ENCODE measurements at regions not wholly inside any gene's neighbourhood (a gene's known extent, or its start where the extent isn't known, plus 50 kb on each side); places are given as distances from the start of the nearest gene placed in this dataset.
"Not testable (repeated sequence)": the region's sequence is repeated elsewhere in the genome, so short reads cannot be mapped to it uniquely, and the experiment has no call there.

DNA sequence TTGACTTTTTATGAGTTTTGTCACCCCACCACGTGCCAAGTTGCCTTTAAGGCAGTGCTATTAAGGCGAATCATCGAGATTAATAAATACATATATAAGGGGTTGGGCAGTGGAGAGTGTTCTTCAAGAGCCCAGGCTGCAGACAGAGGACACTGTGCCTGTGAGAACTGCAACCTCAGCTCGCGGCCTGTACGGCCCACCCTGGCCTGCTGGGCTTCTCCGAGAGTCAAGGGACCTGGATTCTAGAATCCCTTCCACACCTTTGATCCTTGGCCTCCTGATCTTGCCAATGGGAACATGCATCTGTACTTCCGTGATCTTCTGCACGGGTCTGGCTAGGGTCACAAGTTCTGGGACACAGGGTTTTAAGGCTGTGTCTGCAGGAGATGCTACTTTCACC lies 54.5 kb downstream of the IRX5 start:
- no peak for ATAC-seq
- no peak for DNase-seq

DNA sequence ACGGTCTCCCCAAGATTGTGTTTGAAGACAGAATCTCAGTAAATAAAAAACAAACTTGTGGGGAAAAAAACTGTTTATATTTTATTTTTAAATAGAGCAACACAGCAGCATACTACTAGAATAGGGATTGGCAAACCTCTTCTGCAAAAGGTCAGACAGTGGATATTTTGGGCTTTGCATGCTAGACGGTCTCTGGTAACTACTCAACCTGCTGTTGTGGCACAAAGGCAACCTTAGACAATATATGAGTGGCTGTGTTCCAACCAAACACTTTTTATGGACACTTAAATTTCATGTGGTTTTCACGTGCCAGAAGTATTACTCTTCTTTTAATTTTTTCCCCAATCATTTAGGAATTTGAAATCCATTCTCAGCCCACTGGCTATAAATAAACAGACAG lies 55.0 kb downstream of the IRX5 start:
- DNase-seq = no peak
- ATAC-seq = no peak

DNA sequence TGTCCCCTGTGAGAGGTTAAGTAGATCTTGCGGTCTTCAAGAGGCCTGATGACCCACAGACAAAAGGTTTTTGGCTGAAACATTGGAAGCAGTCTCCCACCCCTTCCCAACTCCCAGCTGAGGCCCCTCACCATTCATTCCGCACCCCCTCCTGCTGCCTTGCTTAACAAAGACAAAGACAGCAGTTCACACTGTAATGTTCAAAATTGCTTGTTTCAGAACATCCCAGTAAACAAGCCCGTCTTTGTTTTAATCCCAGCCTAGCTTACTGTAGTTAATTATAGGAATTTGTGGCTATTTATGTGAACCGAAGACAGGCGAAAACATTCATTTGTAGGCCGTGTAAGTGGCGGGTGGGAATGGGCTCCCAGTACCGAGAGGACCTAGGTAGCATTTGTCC lies 55.7 kb downstream of the IRX5 start:
- ATAC-seq (no peak), DNase-seq (no peak)

DNA sequence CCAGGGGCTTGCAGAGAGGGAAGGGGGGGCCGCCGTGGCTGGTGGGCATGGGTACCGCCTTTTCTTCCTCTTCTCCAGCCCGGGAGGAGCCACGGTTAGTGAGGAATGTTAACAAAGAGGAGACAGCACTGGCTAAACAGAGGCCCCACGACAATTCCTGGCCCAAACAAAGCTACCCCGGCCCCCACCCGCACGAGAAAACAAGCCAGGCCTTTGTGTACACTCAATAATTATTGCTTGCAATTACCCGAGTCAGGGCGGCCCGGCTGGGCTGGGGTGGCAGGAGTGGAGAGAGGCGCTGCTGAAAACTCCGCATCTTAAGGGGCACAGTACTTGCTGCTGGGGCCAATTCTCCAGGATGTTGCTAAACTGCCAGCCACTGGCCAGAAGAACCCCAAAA lies 56.4 kb downstream of the IRX5 start:
- ATAC-seq (no peak), DNase-seq (no peak)

DNA sequence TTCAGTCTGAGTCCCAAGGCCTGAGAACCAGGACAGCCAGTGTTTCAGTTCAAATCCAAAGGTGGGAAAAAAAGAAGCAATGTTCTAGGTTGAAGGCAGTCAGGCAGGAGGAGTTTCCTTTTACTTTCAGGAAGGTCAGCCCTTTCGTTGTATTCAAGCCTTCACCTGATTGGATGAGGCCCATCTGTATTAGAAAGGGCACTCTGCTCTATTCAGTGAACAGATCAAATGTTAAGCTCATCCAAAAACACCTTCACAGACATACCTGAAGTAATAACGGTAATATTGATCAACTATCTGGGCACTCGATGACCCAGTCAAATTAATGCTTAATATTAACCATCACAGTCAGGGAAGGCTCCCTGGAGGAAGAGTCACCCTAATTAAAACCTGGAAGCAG lies 60.9 kb downstream of the IRX5 start:
- no peak for DNase-seq

DNA sequence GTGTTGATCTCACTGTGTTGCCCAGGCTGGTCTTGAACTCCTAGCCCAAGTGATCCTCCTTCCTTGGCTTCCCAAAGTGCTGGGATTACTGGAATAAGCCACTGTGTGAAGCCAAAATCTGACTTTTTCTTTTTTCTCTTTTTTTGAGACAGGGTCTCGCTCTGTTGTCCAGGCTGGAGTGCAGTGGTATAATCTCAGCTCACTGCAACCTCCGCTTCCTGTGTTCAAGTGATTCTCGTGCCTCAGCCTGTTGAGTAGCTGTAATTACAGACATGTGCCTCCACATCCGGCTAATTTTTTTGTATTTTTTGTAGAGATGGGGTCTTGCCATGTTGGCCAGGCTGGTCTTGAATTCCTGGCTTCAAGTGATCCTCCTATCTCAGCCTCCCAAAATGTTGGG lies 61.3 kb downstream of the IRX5 start:
- DNase-seq, ATAC-seq: not testable (repeated sequence)

More for the DNA sequence above, 60.9 kb downstream of the IRX5 start:
- no peak for ATAC-seq

DNA sequence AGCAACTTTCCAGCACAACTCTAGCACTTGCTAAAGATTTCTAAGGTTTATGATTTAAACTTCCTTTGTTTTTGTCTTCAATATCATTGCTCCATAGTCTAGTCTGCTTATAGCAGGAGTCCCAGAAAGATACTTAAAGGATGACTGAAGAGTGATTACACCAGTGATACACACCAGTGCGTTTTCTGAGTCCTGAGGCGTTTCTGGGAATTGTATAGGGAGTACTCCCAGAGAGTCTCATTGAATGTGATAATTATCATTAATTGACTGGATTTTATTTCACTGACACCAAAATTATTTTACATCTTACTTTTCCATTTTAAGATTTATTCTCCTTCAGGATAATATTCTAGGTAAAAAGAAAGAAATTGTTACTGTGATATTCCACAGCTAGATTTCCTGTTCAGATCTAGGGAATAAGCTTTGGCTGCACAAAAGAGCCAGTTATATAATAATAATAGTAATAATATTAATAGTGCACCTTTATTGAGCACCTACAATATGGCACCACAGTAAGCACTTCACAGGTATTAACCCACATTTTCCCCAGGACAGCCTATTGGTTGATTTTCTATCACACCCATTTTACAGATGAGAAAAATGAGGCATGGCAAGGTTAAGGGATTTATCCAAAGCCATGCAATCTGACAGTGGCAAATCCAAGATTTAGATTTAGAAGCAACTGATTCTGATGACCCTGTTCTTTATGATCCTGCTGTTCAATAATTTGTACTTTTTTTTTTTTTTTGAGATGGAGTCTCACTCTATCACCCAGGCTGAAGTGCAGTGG lies 62.6 kb downstream of the IRX5 start:
- DNase-seq (no peak), ATAC-seq (no peak)

DNA sequence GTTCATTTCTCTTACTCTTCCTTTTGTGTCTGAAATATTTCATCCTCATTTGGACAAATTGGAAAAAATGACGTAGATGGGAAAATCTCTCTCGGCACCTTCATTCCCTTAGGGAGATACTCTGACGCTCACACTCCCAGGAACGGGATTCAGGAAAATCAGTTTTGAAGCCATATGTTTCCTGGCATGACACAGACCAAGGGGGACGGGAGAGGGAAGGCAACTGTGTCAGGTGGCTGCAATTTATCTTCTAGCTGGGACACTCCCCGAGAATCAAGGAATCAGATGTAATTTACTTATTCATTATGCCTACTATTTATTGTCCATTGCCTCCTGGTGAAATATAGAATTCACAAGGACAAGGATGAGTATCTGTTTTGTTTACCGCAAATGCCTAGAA lies 65.5 kb downstream of the IRX5 start:
- ATAC-seq (no peak), DNase-seq (no peak)

DNA sequence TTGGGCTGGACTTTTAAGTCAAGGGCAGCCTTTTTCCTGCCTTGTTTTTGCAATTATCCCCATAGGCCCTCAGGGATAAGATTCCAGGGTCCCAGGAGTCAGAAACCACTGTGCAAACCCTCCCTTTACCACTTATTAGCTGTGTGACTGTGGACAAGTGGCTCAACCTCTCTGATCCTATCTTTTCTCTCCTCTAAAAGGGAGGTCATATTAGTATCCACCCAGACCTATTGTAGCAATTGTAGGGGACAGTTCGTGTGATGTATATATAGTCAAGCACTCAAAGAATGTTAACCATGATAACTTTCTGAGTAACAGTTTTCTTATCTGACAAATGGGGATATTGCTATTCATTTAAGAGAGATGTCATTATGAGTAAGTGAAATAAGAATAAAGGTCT lies 68.2 kb downstream of the IRX5 start:
- ATAC-seq = no peak
- DNase-seq = no peak

DNA sequence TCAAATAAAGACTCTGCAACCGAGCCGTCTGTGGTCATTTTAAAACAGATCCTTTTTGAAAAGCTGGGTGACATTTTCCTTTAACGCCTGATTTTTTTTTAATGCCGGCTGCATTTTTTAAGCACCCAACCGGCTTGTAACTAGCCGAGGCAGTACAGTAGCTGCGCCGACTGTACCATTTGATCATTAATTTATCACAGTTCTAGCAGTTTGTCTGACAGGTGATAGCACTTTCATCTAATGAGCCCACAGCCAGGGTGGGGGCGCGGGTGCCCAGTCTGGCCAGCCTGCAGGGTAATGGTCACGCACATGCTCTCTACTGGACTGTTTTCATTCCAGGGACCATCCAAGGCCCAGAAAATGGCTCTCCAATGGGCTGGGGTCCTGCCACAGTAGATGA lies 68.8 kb downstream of the IRX5 start:
- DNase-seq = no peak
- ATAC-seq = no peak

DNA sequence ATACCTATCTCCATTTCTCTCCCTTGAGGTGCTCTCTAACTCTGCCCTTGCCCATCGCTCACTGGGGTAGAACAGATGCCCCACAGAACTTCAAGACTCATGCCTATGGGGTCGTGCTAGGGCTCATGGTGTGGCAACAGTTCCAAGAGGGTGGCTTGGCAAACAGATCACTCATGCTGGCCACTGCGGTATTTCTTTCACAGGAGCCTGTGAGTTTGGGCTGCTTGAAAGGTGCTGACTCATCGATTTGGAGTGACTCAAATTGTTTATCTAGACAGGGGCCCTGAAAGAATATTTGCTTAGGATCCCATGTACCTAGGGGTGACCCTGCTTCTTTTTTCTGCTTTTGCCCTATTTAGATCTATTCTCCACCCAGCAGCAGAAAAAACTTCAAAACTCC lies 69.9 kb downstream of the IRX5 start:
- DNase-seq = no peak

DNA sequence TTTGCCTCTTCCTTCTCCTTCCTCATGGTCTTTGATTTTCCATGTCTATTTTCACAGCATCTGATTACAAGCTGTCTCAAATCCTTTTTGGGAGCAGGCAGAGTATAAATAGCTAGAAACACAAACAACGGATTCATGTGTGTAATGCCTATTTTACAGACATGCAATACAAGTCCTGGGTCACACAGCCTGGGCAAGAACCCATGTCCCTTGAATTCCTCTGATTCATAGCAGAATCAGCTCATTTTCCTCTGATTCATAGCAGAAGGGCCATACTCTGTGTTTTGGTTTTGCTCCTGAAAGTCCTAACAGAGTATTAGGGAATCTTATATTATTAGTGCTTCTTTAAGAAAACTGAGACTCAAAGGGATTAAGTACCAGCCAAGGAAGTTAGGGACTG lies 71.3 kb downstream of the IRX5 start:
- DNase-seq = no peak
- ATAC-seq = no peak

More for the DNA sequence above, 69.9 kb downstream of the IRX5 start:
- ATAC-seq = no peak

DNA sequence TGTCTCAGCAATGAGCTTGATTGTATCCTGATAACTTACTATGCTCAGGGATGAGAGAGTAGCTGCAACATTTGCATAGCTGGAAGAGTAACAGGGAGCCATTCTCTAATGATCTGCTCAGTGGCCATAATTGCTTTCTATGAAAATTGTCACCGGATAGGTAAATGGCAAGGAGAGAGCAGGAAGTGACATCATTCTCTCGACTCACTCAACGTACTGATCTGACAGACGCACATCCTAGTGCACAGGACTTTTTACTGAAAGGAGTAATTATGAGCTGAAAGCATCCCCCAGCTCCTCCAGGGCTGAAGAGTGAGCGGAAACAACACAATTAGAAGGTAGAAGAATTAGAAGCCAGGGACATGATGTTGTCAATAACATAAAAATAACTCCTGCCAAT lies 71.8 kb downstream of the IRX5 start:
- no peak for DNase-seq
- no peak for ATAC-seq

DNA sequence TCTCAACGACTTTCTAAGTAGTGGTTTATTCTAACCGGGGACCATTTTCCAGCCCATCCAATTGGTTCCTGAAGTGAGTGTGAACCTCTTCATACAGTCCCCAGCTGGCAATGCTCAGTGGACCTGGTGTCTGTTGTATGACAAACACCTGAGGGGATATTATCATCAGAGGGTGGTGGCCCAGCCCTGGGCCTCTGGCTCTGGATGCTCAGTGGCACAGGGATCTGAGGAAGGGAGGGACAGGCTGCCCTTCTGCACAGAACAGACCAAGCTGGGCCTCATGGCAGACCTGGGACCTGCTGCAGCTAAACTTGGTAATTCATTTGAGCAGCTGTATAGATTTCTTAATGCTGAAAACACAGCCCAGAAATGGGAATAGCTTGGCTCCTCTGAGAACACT lies 72.6 kb downstream of the IRX5 start:
- ATAC-seq (no peak), DNase-seq (no peak)

DNA sequence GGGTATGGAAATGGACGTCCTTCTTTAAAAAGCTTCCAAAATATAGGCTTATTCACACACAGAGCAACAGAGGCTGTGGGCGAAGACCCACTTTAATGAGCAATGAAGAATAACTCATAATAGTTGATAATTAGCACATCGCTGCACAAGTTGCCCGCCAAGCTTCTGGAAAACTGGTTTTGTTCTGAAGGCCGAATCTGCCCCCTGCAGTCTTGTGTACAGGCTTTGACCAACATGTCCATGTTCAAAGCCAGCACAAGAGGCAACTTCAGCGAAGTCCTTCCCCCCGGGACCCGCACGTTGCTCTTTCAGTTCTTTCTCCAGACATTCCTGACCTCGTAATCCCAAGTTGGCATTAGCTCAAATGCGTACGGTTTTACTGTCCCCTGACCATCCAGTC lies 73.3 kb downstream of the IRX5 start:
- ATAC-seq (no peak), DNase-seq (no peak)

DNA sequence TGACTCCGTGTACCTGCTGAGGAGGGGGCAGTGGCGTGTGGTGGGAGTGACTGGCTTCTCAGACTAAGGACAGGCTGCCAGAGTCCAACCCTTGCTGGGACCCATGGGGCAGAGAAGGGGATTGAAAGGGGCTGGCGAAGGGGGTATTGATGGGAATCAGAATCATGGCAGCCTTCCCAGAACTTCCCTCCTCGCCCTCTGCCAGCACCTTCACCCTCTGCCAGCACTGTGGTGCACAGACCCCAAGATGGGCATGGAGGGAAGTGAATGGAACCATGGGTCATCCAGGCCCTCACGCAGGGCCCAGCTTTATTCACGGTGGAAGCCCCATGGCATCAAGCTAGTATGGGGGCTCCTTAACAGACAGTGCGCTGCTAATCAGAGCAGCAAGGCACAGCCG lies 76.8 kb downstream of the IRX5 start:
- DNase-seq (no peak), ATAC-seq (no peak)

DNA sequence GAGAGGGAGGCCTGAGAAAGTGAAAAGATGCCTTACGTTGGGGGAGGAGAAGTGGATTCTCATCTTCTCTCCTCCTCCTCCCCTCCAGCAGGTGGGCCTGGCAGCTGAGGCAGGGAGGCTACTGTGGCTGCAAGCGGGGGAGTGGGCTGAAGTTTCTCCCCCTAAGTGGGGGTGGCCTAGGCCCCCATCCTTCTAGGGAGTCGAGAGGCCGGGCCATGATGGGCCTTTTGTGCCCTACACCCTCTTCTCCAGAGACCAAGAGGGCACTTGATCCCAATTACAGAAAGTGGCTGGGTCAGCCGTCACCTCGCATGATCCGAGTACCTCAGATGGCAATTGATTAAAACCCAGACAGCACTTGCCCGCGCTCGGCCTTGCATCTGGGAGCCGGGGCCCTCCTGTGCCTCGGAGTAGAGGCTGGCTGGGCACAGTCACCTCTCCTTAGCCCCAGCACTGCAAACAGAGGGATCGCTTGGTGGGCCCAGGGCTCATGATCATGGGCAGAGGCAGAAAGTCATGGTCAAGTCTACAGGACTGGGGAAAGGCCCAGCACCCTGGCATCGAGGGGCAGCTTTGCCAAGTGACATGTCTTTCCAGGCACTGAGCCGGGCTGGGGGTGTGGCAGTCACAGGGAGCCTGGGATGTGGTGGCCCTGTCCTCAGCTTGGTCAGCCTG lies 78.3 kb downstream of the IRX5 start:
- ATAC-seq = no peak
- no peak for DNase-seq

DNA sequence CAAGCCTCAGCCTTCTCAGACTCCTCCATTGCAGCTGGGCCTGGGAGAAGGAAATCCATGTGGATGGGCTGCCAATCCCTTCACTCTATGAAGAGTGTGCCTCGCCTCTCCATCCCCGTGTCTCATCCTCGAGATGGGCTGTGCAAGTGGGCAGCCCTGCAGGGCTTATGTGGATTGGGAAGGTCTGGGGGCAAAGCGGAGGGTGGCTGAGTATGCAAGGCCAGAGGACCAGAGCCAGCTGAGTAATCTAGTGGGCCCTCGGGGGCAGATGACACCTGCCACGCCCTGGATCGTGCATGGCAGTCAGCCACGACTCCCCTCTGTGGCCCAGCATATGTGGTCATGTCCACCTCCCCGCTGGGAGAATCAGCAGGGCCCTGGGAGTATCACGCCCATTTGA lies 78.9 kb downstream of the IRX5 start:
- DNase-seq (no peak), ATAC-seq (no peak)

DNA sequence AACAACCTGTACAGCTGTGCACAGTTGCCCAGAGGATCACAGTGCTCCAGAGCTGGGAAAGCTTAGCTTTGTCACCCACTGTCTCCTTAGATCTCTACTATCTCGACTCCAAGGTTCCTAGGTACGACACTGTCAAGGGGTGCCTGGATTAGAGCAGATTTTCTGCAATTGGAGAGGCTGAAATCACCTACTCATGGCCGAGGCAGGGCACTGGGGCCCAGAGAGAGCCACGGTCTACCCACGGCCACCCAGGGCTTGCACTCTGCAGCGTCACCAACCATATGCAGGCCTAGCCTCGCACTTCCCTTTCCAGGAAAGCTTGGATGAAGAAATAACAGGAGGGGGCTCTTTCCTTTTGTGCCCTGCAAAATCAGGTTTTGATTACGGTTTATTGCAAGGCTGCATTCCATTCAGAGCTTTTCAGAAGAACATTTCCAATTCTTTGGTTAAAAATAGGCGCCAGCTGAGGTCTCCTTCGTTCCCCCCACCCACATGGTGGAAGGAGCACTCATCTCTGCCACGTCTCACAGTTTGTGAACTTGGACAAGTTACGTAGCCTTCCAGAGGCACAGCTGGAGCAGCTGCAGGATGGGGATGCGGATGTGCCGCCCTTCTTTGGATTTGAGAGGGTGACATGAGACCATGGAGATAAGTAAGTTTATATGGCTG lies 80.0 kb downstream of the IRX5 start:
- ATAC-seq (no peak), DNase-seq (no peak)

DNA sequence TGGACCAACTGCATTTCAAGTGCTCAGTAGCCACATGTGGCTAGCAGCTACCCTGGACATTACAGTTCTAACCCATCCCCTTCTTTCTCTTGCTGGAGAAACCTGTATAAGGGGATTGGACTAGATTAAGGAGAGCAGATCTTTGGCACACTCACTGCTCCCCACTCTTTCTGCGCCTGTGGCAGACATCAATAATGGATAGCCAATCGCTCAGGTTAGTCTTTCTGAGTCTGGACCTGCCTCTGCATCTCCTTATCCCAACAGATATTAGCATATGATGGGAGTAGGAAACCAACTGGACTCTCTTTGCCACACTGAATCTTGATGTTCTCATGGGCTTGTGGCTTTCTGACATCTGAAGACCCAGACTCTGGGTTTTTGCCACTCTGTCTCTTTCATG lies 81.7 kb downstream of the IRX5 start:
- no peak for DNase-seq
- no peak for ATAC-seq

DNA sequence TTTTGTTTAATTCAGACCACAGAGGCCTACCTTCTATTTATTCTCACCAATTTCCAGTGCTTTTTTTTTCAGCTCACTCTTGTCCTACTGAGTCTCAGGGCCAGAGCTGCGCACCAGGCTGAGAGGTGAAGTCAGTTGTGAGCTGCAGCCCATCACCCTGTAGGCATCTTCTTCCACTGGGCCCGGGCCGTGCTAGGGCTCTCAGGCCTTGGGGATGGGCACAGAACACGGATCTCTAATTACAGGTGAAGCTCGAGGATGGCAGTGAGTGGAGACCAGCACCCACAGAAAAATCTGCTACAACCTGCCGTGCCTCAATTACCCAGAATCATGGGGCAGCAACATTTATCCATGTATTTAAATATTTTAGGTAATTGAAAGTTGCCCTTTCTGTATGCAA lies 82.1 kb downstream of the IRX5 start:
- no peak for DNase-seq

DNA sequence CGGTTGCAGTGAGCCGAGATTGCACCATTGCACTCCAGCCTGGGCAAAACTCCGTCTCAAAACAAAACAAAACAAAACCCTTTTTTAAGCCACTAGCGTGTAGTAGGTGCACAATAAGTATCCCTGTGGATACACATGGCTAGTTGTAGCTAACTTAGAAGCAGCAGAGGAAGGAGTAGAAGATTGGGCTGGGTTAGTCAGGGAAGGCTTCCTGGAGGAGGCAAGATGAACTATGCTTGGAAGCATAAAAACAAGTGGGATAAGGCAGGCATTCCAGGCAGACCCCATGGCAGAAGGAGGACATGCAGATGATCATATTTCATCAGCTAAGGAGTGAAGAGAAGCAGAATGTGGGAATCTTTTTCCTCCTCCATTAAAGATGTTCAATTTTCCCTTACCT lies 83.4 kb downstream of the IRX5 start:
- ATAC-seq = no peak

More for the DNA sequence above, 82.1 kb downstream of the IRX5 start:
- no peak for ATAC-seq

DNA sequence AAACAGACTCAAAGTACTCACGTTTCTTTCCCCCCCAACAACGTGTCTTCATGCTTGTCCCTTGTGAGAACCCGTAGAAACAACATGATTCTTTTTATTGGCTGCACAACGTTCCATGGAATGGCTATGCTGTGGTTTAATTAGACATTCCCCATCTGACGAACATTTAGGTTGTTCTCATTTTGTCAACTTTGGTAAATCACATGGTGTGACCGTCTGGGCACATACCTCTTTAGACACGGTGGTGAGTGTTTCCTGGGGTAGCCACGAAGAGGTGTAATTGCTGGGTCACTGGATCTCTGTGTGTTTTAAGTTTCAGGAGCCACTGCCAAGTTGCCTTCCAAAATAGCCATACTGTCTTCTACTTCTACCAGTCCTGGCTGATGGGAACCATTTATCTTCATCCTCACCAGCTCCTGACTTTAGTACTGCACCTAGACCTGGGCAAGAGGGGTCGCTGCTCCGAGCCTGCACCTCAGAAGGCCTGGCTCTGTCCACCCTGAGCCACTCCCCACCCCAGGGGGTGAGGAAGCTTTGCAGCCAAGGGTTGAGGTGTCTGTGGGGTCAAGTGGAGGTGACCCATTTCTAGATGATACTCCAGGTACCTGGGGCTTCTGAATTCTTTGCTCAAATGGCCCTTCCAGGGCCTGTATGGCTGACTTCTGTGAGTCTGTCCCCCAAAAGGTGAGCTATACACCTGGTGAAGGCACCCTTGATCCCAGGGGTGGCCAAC lies 84.7 kb downstream of the IRX5 start:
- no peak for DNase-seq
- no peak for ATAC-seq

More for the DNA sequence above, 83.4 kb downstream of the IRX5 start:
- no peak for DNase-seq
